WI38 (cell line): ENCODE measurements at regions not wholly inside any gene's neighbourhood (a gene's known extent, or its start where the extent isn't known, plus 50 kb on each side); places are given as distances from the start of the nearest gene placed in this dataset.
"Not testable (repeated sequence)": the region's sequence is repeated elsewhere in the genome, so short reads cannot be mapped to it uniquely, and the experiment has no call there.

Source experiments
- H3K4me3 ChIP-seq: 2 replicates; pipeline ENCODE4 v1.5.1; 2011; ENCODE audit warnings: low read depth, mild to moderate bottlenecking, control low read depth, low read length
- TF ChIP-seq, protein P1 (sequence below): IDR thresholded peaks from 2 replicates; pipeline ENCODE4 v1.5.1; 2012; ENCODE audit warnings: low read depth, mild to moderate bottlenecking, control low read depth, low read length

DNA sequence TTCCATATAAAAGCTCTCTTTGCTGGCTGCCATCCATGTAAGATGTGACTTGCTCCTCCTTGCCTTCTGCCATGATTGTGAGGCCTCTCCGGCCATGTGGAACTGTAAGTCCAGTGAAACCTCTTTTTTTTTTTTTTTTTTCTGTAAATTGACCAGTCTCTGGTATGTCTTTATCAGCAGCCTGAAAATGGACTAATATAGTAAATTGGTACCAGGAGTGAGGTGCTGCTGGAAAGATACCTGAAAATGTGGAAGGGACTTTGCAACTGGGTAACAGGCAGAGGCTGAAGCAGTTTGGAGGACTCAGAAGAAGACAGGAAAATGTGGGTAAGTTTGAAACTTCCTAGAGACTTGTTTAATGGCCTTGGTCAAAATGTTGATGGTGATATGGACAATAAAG is 124.3 kb upstream of the AADAT start:
- H3K4me3 ChIP-seq, result no peak overlapping the region
- TF ChIP-seq, protein P1, sequence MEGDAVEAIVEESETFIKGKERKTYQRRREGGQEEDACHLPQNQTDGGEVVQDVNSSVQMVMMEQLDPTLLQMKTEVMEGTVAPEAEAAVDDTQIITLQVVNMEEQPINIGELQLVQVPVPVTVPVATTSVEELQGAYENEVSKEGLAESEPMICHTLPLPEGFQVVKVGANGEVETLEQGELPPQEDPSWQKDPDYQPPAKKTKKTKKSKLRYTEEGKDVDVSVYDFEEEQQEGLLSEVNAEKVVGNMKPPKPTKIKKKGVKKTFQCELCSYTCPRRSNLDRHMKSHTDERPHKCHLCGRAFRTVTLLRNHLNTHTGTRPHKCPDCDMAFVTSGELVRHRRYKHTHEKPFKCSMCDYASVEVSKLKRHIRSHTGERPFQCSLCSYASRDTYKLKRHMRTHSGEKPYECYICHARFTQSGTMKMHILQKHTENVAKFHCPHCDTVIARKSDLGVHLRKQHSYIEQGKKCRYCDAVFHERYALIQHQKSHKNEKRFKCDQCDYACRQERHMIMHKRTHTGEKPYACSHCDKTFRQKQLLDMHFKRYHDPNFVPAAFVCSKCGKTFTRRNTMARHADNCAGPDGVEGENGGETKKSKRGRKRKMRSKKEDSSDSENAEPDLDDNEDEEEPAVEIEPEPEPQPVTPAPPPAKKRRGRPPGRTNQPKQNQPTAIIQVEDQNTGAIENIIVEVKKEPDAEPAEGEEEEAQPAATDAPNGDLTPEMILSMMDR, result no peak

DNA sequence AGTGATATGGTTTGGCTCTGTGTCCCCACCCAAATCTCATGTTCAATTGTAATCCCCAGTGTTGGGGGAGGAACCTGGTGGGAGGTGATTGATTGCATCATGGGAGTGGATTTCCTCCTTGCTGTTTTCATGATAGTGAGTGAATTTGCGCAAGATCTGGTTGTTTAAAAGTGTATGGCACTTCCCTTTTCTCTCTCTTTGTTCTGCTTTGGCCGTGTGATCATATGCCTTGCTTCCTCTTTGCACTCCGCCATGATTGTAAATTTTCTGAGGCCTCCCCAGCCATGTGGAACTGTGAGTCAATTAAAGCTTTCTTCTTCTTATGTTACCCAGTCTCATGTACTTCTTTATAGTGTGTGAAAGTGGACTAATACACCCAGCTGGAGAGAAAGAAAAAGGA is 113.0 kb upstream of the AADAT start:
- TF ChIP-seq, protein P1, result no peak
- H3K4me3 ChIP-seq, result no peak overlapping the region

DNA sequence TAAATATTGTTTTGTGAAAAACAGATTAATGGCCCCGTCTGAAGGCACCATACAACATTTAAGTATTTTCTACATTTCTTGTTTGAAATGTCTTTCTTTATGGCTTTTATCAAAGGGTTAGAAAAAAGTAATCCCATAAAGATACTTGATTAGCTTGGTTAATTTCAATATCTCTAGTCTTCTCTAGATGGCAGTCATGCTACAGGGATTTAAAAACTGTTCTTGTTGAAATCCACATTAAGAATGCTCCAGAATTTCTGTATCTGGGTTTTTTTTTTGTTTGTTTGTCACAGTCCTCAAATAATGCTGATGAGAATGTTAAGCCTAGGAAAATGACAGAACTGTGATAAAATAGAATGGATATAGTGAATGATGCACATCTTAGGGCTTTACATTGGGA is 109.0 kb upstream of the AADAT start:
- TF ChIP-seq, protein P1, result no peak
- no peak overlapping the region for H3K4me3 ChIP-seq

DNA sequence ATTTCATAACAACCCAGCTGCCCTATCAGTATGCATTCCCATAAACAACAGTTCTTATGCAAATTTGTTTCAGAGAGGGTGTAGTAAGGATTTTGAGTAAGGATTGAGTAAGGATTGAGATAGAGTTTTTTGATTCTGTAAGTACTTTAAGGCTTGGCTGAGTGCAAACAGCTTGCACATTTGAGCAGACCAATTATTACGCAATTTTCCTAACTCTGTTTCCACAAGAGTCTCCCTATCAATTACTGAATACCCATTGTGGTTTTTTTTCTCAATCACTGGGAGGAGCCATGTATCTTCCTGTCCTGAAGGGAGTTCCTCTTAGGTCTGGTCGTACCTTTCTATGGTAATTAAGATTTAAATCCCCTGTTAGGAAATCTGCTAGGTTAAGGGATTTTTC is 105.0 kb upstream of the AADAT start:
- not testable (repeated sequence) for H3K4me3 ChIP-seq

DNA sequence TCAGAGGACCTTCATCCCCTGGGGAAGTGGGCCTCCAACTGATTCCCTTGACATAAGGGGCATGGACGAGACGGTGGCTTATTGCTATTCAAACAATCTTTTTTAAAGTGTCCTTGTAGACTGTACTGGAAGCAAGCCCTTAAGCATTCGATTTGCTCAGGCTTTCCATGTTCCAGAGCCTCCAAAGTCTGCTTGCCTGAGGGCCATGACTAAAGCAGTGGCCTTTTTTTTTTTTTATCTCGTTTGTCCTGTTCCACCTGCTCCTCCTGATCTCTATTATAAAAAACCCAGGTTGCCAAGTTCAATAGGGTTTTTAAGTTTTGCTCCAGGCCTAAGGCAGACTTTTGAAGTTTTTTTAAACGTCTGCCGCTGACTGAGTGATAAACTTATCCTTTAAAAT is 103.7 kb upstream of the AADAT start:
- TF ChIP-seq, protein P1, result no peak
- H3K4me3 ChIP-seq, result no peak overlapping the region

DNA sequence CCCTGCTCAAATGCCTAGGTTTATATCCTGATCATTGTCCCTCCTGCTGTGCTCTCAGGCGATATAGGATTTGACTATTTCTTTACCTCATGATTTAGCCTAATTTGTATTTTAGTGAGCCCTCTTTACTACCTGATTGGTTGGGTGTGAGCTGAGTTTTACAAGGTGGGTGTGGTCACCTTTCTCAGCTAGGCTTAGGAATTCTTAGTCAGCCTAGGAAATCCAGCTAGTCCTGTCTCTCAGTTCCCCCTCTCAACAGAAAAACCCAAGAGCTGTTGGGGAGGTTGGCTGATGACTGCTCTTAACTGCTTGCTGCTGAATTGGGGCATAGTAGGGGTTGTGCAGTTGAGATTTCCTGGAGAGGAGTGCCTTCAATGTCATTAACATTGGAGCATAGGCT is 100.5 kb upstream of the AADAT start:
- H3K4me3 ChIP-seq, result no peak overlapping the region
- TF ChIP-seq, protein P1, result no peak

DNA sequence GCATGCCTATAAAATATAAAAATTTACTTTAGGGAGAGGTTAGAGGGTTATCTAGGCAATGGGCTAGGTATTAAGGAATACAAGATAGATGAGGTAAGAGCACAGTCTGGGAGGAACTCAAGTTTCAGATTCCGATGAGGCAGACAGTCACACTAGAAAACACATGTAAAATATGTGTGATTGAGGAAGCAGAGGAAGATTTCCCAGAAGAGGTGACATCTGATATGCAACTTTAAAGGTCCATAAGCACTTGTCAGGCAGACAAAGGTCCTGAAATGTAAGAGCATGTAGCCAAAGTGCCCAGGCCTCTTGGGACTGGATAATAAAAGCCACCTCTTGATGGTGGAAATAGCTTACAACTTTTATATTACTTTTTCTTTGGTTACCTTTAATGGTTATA is 81.1 kb upstream of the AADAT start:
- H3K4me3 ChIP-seq, result no peak overlapping the region
- TF ChIP-seq, protein P1, result no peak

DNA sequence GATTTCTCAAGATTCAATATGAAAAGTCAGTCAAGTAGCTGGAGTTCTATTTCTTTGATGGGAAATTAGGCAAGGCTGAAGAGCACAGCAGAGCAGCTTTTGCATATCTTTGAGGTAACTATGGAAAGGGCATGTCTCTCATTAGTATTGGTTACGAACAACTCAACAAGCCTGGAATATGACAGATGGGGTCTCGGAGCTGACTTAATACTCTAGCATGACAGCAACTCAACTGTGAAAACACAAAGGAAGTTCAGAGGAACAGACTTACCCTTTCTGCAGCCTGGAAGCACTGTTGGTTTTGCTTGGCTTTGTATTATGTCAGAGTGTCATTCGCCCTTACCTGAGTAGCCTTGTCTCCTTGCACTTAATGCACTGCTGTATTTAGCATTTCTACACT is 79.9 kb upstream of the AADAT start:
- H3K4me3 ChIP-seq, result no peak overlapping the region

More for the DNA sequence above, 79.9 kb upstream of the AADAT start:
- TF ChIP-seq, protein P1, result no peak
